HL-60/S4 treated with phorbol 12-myristate 13-acetate at 8.2 ng/mL for 4 days and 3 days (cell line): ENCODE measurements at regions not wholly inside any gene's neighbourhood (a gene's known extent, or its start where the extent isn't known, plus 50 kb on each side); places are given as distances from the start of the nearest gene placed in this dataset.

Experiments
- in situ Hi-C: fragments of 300-500 bp; cut with MboI; formaldehyde crosslinking; loops from 2 replicates; pipeline ENCODE4 v1.15.0; 2022; ENCODE audit warnings: low sequenced_read_pairs

DNA sequence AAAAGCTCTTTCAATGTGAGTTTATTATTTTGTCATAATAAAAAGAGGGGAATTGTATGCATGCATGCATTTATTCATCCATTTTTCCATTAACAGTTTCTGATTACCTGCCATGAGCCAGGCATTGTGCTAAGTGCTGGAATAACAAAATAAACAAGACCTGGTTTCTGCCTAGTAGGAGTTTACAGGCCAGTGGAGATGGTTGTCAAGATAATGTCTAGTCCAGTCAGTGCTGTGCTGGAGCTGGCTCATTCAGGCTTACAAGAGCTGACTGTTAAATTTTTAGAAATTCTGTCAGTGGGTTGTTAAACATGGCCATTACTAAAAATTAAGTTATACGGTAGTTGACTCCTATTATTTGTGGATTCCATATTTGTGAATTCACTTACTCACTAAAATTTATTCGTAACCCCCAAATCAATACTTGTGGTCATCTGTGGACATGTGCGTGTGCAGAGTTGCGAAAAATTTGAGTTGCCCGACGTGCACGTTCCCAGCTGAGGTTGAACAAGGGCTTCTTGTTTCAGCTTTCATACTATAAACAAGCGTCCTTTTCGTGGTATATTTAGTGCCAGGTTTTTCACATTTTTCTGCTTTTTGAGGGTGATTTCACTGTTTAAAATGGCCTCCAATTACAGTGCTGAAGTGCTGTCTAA is 172.3 kb upstream of the RPS6KA3 start:
- in situ Hi-C loops, result no loop called here

DNA sequence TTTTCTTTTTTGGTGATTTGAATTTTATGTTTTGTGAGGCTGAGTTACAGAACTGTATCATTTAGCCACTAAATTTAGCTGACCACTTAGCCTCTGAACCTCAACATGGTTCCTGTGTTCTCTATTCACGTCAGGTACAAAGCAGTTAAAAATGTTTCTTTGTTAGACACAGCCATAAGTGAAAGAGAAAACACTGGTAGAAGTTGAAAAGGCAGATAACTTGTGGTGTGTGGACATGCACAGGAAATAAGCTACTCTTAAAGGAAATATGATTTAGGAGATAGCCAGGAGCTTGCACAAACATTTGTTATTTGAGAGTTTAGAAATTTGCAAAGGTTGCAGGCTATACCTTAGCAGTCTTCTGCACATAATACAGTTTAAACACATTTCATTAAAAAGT is 171.0 kb upstream of the RPS6KA3 start:
- in situ Hi-C loops, result no loop called here

DNA sequence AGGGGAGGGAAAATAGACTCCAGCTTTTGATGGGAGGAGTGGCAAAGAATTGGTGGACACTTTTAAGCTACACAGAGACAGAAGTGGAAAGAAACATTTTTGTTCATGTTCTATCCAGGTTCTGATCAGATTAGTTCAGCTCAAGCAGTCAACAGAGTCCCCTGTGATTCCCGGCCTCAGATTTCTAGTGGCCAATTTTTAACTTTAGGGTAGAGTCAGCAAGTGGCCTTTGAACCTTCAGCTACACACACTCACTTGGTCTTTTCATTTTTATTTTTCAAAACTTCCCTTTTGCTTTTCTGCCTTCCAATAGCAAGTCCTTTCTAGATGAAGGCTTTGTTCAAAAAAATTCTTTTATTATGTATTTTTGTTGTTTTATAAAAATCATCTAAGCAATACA is 169.2 kb upstream of the RPS6KA3 start:
- in situ Hi-C loops, result no loop called here

DNA sequence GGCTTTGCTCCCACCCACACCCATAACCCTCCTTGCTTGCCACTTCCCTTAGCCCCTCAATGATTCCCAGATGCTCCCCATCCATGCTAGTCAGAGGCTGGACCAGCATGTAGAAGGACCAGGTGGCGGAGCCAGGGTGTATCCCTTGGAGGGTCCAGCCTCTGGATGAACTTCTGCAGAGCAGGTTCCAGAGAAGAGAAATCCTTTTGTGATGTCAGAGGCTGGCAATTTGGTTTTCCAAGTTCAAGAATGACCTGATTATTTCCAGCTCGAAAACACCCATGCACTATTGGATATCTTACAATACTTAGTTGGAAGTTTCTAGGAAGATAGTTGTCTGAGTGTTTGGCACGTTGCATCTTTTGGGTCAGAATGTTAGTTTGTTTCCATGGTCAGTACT is 168.3 kb upstream of the RPS6KA3 start:
- in situ Hi-C loops, result no loop called here

DNA sequence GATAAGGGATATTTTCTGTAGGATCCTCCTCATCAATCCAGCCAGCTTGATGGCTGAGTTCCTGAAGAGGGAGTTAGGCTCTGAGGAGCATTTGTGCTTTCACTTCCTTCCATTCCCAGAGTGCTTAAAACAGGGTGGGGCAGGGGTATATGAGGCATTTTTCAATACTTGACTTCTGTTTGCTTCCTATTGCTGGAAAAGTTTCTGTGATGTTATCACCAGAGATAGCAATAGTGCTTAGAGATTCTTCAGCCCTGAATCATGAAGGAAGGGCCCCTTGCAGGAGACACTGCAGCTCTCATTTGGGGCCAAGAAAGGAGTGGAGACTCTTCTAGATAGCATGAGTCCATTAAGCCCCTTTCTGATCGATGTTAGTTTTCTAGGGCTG is 166.7 kb upstream of the RPS6KA3 start:
- in situ Hi-C loops, result no loop called here

DNA sequence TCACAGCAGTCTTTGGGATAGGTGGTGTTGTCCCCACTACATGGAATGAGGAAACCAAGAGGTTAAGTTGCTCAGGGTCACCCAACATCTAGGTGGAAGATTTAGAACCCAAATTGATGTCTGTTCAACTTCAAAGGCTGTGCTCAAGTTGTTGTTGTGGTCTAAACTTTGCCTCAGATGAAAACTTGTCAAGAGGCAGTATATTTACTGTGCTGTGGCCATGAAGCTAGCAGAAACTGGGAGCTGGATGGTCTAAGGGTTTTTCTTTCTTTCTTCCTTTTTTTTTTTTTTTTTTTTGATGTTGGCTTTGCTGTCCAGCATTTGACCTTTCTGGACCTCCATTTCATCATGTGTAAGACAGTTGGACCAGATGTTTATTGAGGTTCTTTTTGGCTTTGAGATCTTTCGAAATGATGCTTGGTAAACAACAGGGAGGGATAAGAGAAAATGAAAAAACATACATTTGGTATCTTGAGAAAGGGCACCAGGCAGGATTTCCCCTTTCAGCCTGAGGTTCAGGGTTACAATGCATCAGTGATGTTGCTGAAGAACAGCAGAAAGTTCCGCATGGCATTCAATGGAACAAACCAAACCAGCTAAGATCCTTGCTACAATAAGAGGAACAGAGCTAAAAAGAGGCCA is 166.2 kb upstream of the RPS6KA3 start:
- in situ Hi-C loops, result no loop called here

DNA sequence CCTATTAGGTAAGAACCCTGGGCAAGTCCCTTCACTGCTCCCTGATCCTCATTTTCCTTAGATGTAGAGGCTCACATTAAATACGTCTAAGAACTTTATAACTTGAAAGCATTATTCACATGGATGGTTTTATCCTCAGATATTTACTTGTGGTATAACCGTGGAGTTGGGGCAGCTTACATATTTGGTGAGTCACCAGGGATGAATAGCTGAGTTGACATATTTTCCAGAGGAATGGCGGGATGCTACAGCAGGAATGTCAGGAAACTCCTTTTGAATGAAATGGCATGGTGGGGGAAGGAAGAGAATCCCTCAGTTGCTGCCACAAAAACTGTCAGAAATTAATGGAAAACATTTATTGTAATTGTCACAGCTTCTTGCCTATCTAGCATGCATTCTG is 165.3 kb upstream of the RPS6KA3 start:
- in situ Hi-C loops, result no loop called here

DNA sequence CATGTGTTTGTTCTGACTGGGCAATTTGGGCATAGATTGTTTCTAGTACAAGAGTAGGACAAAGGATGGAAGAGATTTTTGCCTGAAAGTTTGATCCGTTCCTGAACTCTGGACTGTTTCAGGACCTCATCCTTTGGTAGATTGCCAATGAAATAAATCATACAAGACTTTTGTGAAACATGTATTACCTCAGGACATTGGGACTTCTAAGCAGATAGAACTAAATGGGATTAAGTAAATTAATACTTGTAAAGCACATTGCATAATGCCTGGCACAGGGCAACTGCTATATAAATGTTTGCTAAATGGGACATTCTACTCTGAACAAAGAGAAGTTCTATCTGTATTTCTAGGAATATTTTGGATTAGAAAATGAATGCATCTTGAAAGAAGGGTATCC is 164.8 kb upstream of the RPS6KA3 start:
- in situ Hi-C loops, result no loop called here

DNA sequence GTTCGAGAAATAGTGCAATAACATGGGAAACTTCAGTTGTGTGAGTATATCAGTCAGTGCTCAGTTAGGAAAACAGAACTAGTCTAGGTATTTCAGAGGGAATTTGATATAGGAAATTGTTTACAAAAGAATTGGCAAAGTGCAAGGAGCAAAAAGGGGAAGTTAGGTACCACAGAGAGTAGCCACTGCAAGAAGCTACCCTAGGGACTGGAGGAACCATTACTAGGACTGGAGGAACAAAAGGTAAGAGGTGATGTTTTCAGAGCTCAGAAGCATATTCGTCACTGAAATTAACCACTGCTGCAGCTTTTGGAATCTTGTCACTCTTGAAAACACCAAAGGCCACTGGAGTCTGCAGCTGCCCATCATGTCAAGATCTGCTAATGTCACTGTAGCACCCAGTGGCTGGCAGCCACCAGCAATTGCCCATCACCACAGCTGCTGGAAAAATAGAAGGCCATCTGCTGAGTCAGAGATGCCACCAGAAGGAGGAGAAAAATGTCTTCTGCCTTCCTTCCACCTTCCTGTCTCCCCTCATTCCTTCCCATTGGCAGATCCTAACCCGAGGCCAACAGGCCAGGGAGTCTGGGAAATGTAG is 160.6 kb upstream of the RPS6KA3 start:
- in situ Hi-C loops, result no loop called here

DNA sequence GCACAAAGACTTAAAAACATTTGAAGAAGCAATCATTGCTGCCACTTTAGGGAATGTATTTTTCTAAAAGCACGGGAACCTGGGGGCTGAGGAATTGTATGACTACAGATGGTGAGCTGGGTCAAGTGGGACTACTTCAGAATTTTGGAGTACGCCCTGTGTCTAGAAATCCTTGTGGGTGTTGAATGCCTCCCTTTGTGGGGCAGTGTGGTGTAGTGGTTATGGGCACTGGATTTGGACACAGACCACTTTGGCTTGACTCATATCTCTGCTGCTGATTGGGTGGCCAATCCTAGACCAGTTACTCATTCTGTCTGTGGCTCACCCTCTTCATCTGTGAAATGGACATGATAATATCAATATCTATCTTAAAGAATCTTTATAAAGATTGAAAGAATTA is 155.0 kb upstream of the RPS6KA3 start:
- in situ Hi-C loops, result no loop called here

DNA sequence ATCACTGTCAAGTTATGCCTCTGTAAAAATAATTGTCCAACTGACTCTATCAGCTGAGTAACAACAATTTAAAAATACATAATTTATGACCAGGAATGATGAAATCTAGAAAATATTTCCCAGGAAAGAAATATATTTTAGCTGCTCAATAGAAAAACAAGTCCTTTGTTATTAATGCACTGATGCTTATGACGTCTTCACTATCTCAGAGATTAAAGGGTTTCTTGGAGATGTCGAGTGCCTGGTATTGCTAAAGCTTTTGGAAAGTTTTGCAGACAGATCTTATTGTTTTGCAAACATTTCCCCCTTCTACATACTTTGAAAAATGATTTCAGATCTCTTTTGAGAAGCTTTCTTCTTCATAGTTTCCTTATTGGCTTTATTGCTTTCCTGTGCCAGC is 154.6 kb upstream of the RPS6KA3 start:
- in situ Hi-C loops, result no loop called here

DNA sequence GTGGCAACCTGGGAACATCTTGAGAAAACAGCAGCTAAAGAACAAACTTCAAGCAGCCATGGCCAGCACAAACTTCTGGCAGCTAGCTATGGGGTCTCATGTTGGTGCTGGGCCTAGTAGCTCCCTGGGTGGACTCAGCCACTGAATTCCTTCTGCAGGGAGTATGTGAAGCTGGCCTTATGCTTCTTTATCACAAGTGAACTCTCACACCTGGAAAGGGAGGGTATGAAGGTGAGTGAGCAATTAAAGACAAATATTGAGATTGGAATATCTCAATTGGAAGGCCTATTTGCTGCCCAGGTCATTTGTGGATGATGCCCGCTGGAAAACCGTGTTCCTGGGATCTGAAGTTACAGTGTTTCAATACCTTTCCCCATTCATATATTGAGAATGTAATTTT is 153.3 kb upstream of the RPS6KA3 start:
- in situ Hi-C loops, result no loop called here

DNA sequence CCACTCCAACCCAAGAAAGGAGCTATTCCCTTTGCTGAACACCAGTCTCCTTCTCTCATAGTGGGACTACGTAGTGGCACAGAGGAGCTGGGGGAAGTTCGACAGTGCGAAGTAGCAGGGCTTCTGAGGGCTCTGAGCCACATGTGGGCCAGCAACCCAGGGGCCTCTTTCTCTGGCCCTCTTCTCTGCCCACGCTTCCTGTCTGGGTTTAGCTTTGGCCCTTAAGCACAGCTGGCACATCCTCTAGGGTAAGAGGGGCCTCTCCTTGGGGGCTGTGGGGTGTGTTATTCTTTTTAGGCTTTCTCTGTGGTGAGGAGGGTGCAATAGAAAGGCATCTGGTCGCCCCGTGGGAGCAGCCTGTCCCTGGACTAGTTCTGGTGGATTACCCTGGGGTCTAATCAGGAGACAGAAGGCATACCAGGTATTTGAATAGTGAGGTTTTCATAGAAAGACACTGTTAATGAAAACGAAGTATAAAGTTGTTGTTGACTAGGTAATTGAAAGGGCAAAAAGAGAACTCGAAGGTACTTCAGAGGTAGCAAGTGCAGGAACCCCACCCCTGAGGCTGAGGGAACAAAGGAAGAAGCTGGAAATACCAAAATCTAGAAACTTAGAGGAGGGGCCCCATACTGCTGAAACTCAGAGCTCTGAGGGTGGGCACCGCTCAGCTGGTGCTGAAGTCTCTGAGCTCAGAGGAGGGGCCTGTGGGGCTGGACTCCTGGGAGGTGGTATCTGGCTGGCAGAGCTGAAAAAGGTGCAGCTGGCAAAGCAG is 151.9 kb upstream of the RPS6KA3 start:
- in situ Hi-C loops, result no loop called here

DNA sequence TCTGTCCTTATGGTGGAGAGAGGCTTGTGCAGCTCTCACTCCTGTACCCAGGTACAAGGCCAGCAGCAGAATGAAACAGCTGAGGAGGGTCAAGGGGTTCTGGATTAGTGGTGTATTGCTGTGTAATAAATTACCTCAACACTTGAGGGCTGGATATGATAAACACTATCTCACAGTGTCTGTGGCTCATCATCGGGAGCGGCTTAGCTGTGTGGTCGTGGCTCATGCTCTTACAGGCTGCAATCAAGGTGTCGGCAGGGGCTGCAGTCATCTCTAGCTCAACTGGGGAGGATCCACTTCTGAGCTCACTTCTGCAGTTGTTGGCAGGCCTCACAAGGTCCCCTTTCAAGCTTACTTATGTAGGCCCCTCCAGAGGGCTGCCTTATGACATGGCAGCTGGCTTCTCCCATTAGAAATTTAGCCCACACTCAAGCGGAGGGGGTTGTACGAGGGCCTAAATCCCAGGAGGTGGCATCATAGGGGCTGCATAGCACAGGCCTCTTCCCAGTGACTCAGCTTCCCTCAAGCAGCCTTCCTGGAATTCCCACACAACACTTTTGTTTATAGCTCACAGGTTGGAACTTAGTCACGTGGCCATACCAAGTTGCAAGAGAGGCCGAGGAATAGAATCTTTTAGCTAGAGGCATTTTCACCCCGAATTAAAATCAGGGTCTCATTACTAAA is 148.2 kb upstream of the RPS6KA3 start:
- in situ Hi-C loops, result no loop called here

DNA sequence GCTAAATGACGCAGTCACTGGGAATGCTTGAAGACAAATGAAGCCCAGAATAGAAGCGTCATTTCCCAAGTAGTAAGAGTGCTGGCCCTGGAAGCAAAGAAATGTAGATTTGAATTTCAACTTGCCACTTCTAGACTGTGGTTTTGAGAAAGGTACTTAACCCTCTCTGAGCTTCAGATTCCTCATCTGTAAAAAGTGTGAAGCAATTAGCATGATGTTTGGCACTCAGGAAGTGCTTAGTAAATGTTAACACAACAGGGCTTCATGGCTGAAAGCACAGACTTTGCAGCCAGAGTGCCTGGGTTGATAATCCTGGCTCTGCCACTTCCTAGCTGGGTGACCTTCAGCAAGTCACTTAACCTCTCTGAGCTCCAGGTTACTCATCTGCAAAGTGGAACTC is 147.4 kb upstream of the RPS6KA3 start:
- in situ Hi-C loops, result no loop called here

DNA sequence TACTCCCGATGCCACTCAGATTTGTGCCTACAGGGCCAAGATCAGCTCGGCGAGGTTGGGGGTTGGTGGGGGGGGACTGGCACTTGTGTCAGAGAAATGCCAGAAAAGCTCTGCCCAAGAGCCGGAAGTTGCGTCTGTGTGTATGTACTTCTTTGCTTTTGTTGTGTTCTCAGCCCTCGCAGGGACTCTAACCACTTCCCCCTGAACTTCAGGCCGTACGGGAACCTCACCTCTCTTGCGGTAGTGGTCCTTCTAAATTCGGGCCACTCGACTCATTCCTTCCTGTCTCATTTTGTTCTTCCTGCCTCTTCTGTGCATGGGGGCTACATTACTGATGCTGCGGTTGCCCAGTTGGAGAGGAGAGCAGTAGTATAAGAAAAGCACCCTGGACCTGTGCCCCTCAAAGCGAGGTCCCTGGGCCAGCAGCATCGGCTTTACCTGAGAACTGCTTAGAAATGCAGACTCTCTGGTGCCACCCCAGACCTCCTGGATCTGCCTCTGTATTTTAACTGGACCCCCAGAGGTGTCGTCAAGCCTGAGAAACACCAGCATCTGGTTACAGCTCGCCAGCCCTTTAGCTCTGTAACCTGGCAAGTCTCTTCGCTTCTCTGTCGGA is 146.3 kb upstream of the RPS6KA3 start:
- in situ Hi-C loops, result no loop called here

DNA sequence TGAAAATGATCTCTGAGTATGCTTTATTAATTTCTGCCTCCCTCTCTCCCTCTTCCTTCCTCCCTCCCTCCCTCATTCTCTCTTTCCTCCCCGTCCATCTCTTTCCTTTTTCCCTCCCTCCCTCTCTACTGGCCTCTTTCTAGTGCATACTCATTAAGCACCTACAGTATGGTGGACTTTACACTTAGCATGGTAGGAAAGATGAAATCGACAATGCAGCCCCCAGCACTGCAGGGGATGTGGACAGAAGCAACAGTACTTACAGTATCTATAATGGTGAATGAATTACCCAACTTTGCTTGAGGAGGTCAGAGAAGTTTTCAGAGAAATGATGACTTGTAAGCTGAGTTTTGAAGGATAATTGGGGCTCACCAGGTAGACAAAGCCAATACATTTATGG is 143.8 kb upstream of the RPS6KA3 start:
- in situ Hi-C loops, result no loop called here

DNA sequence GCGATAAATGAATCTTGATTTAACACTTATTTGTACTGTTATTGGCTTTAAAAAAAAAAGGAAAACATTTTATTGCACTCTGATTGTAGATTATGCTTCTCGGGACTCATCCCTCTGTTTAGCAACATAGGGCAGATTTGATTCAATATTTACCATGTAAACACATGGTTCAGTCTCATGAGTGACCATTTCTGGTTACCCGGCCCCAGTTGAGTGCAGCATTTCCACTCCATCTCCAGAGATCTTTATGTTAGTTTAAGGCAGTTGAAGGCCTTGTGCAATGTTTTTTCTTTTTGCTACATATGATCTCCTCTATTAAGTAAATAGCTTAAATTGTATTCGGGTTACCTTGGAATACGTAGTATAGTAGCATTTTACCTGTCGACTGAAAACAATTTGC is 143.3 kb upstream of the RPS6KA3 start:
- in situ Hi-C loops, result no loop called here

DNA sequence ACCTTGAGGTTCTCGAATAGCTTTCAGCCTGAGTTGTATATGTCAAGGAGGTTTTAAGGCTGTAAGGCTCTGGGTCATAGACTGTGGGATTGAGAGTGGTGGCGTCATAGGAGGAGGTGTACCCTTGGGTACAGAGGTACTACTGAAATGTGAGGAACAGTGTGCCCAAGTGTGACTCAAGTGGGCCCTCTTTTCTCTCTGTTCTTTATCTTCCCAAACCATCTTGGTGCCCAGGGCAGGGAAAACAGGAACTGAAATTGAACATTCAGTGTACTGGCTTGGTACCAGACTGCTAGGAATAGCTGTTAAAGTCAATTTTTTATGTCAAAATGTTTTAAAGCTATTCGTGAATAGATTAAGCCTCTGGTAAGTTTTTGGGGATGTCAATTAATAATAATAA is 136.2 kb upstream of the RPS6KA3 start:
- in situ Hi-C loops, result no loop called here

DNA sequence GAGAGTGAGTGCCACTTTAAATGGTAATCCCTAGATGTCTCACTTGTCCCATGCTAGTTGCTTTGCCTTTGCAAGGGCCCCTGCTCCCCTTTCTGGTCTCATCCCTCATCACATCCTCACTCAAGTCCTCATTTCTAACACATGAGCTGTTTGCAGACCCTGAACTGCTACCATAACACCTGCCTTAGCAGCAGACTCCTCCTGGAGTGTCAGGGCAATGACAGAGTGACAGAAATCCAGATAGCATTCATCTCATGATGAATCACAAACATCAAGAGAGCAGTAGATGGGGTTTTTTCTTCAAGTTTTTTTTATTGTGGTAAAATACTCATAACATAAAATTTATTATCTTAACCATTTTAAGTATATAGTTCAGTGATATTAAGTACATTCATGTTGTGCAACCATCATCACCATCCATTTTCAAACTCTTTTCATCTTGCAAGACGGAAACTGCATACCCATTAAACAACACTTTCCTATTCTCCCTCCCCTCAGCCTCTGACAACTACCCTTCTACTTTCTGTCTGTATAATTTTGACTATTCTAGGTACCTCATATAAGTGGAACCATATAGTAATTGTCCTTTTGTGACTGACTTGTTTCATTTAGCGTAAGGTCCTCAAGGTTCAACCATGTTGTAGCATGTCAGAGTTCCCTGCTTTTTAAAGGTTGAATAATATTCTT is 133.2 kb upstream of the RPS6KA3 start:
- in situ Hi-C loops, result no loop called here
